Posterior cingulate gyrus (tissue), 11 donors: ENCODE measurements at regions not wholly inside any gene's neighbourhood (a gene's known extent, or its start where the extent isn't known, plus 50 kb on each side); places are given as distances from the start of the nearest gene placed in this dataset.

Source experiments
- DNase-seq, 10 donors: peaks; one replicate each; pipeline versions ENCODE4 v3.0.0 to v3.0.0-alpha.2; 2020 to 2021; ENCODE audit warnings: mixed read lengths in 3 of 10
- intact Hi-C: fragments of 100-400 bp; cut with DNase I; formaldehyde crosslinking; loops from one replicate; pipeline ENCODE4 v1.15.1; 2023

- DNase-seq = no peak
These were observed 344.0 kb upstream of the FAT3 start for GRCh38 chr11:91880660-91881059.

GRCh38 chr11:91876746-91877145, 347.9 kb upstream of the FAT3 start:
- no peak for DNase-seq
- intact Hi-C loops = no loop called here

More at GRCh38 chr11:91880660-91881059, 344.0 kb upstream of the FAT3 start:
- intact Hi-C loops = no loop called here

DNA sequence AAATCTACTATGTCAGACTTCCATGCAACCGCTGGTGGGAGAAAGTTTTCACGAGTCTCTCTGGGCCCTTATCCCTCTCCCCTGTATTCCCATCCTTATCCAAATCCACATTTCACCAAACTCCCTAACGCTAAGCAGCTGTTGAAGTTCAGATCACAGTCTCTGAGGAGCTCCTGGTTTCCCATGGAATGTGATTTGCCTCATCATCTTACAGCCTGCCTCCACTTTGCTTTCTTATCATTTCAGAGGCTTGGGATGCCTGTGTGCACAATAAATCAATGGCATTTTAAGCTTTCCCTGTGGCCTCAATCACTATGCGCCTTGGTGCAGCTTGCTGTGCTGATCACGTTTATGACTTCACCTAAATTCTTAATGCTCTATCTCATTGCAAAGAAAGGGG, 352.4 kb upstream of the FAT3 start:
- no peak for DNase-seq
- intact Hi-C loops = no loop called here

DNA sequence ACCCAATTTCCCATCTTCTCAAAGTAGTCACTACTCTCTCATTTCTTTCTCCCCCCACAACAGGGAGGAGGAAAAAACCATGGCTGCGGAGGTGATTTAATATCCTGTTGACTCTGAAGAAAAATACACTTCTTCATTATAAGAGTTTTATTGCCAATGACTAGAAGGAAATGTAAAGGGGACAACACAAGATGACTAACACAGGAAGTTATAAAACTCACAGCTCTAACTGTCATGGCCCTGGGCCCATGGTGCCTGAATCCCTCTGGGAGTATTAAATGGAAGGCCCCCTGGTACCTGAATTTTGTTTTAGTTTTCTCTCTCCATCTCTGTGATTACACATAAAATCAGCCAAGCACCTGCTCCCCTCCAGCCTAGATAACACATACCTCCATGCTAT, 352.8 kb upstream of the FAT3 start:
- intact Hi-C loops = no loop called here
- no peak for DNase-seq

- no peak for DNase-seq
- intact Hi-C loops = no loop called here
These were observed 353.6 kb upstream of the FAT3 start for GRCh38 chr11:91871048-91871447.

DNA sequence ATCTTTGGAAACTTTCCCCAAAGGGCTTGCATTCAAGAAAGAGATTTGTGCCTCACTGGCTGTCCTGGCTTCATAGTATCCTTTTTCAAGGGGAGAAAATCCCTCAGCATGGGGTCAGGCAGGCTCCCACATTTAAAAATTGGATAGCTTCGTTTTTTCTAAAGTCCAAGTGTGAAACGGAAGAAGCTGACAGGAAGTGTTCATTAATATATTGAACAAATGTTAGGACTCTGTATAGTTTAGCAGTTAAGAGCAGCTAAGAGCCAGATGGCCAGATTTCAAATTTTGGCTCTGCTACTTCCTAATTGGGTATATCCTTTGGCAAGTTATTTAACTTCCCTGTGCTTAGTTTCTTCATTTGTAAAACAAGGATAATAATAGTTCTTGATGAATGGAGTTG, 354.9 kb upstream of the FAT3 start:
- no peak for DNase-seq
- intact Hi-C loops = no loop called here

DNA sequence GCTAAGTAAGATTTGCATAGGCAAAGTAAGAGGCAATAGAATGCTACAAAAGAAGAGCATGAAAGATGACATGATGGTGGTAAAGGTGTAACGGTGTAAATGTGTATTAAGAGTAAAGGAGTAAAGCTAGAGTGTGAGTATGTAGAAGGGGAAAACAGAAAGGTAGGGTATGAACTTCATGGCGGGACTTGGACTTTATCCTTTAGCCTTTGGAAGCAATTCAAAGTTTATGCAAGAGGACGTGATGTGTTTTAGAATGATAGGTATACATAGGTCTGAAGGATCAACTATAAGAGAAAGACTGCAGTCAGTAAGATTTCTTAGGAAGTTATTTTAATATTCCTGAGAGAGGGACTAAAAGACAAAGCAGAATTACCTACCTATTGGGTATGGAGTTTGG, 358.0 kb upstream of the FAT3 start:
- no peak for DNase-seq
- intact Hi-C loops = no loop called here

DNA sequence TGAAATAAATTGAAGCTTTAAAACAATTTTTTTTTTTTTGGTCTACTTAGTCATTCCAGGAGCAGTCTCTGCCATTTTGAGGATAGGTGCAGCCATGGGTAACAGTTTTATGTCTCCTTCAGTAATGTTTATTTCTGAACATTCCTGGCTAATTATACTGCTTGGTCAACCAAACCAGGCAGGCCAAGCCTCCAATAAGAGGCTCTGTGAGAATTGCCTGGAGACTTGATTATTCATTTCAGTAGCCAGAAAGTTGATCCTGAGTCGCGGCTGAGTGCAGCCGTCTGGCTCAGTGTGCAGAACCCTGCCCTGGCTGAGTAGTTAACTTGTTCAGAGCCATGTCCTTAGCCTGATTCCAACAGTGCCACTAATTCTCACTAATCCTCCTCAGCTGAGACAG, 364.0 kb upstream of the FAT3 start:
- no peak for DNase-seq
- intact Hi-C loops = no loop called here

GRCh38 chr11:91859666-91860065, 365.0 kb upstream of the FAT3 start:
- intact Hi-C loops = no loop called here
- DNase-seq = no peak

DNA sequence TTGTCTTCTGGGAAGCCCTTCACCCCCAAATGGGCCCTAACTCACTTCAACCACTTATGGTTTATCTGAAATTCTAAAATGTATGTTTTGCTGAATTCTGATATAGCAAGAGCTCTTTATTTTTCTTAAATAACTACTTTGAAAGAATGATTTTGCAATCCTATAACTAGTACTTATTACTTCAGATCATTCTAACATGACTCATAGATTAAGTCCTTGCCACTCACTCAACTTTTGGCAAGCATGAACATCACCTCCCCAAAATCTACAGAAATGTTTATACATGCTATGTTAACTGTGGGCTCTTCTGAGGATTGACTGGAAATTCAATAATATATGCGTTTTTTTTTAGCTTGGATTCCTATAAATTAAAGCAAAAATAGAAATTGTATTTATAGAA, 367.4 kb upstream of the FAT3 start:
- DNase-seq = no peak
- intact Hi-C loops = no loop called here

DNA sequence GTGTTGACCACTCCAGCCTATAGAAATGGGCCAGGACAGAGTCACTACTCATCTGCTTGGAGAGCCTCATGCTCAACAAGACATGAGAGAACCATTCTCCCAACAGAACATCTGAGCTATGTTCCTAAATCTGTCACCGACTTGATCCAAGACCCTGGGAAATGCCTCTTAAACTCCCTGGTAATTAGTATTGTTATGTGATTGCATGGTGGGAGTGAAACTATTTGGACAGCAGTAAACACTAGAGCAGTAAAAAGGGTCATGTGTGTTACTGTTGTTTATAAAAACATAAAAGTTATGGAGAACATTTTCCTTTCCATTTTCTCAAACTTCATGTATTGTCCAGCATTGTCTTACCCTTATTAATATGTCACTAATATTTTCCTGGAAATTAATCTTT, 369.8 kb upstream of the FAT3 start:
- DNase-seq = no peak
- intact Hi-C loops = no loop called here

- intact Hi-C loops = no loop called here
These were observed 370.4 kb upstream of the FAT3 start for GRCh38 chr11:91854171-91854570.

GRCh38 chr11:91851908-91852307, 372.7 kb upstream of the FAT3 start:
- intact Hi-C loops = no loop called here
- DNase-seq = no peak

More at GRCh38 chr11:91854171-91854570, 370.4 kb upstream of the FAT3 start:
- no peak for DNase-seq

DNA sequence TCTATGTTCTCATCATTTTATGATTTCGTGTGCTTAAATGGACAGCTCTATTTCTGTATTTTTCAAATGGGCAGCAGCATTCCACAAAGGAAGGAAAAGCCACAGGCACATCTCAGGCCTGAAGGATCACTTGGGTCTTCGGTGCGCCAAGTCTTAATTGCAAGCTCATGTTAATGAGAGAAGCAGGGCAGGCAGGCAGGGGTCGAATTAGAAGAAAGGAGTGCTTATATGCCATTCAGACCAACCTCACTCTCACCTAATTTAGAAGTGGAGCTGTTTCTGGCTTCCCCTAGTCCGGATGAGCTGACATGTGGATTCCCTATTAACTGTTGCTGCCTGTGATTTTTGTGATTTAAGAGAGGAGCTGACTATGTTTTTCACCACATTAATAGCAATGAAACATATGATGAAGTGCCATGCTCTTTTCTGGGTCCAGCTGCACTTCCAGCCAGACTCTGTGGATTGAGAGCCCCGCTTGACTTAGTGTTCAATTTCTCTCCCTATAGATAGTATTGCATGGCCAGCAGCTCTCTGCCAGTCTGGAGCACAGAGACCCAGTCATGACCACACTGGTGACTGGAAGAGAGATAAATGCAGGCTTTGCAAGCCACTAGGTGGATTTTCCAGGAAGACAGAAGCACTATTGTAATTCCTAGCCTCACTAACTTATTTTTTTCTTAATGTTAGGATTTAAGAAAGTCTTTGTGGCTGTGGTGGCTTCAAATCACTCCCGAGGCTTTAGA, 373.9 kb upstream of the FAT3 start:
- peak in 1 of 10 donors; percentile 9 for DNase-seq
- intact Hi-C loops = no loop called here

DNA sequence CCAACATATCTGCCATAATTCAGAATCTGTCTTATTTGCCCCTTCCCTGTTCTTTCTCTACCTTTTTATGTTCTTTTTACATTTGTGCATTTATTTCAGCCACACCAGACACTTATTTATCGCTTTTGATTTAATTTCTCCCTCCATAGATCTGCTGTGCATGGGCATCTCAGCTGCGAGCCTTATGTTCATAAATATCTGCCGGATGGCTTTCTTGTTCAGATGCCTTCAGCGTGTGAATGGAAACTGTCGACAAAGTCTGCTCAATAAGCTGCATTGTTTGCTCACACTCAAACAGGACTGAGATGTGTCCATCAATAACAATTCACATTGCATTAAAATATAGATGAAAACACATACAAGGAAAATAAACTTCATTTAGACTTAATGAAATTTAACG, 374.6 kb upstream of the FAT3 start:
- intact Hi-C loops = no loop called here
- DNase-seq = no peak

DNA sequence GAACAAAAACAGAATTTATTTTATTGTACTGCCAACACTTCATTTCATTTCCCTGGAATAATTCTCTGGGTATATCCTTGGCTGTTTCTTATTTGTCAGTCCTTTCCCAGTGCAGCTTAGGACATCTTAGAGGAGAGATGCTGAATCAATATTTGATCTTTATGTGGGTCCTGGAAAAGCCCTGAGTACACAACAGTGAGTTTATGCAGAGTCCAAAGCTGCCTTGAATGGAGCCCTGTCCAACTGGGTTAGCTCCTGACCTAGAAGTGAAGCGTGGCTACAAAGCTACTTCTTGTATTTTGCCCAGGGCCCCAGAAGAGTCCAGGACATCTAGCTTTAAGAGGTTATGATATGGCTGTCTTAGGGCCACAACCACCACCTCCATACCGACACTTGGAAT, 378.0 kb upstream of the FAT3 start:
- DNase-seq = no peak
- intact Hi-C loops = no loop called here

GRCh38 chr11:91846002-91846401, 378.6 kb upstream of the FAT3 start:
- intact Hi-C loops = no loop called here
- no peak for DNase-seq

DNA sequence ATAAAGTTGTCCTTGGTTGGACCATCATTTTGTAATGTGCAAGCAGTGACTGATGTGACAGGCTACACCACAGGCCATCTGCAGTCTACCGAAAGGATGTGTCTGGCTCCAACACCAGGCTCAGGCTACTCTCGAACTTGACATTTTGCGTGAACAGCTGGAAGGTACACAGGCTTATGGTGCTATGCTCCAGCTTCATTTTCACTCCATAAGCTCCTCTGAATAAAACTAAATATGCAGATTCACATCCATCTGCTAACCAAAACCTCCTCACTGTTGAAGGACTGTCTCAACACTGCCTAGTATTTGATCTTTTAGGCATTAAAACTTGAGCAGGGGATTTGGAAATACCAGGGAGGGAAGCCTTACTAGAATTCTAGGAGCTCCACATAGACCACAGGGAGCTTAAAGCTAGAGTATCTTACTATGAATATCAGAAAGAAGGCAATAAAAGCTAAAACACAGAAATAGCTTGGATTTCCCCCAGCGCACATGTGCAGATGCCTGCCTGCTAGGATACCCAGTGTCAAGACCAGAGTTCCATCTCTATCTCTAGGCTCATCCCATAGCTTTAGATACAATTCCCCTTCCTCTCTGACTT, 383.9 kb upstream of the FAT3 start:
- no peak for DNase-seq
- intact Hi-C loops = no loop called here

- DNase-seq = no peak
- intact Hi-C loops = no loop called here
These were observed 386.9 kb upstream of the FAT3 start for GRCh38 chr11:91837411-91838330.

DNA sequence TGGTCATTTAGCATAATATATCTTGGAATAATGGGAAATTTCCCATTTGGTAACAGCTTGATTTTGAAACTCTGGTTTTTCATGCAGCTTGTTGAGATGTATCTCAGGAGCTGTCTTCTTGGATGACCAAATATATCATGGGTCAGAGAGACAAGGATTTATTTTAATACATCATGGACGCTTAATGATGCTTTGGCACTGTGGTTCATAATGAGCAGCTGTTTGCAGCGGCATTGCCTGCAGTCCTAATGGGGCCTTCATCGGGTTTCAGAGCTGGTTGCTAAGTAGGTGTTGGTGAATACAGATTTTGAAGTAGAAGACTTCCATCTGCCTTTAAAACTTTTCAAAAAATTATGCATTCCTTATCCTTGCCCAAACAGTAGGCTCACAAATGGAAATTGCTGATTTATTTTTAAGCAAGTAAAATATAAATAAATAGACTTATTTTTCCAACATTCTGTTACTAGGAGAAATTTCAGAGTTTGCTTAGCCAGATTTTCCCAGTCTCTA, 389.5 kb upstream of the FAT3 start:
- intact Hi-C loops = no loop called here
- no peak for DNase-seq

DNA sequence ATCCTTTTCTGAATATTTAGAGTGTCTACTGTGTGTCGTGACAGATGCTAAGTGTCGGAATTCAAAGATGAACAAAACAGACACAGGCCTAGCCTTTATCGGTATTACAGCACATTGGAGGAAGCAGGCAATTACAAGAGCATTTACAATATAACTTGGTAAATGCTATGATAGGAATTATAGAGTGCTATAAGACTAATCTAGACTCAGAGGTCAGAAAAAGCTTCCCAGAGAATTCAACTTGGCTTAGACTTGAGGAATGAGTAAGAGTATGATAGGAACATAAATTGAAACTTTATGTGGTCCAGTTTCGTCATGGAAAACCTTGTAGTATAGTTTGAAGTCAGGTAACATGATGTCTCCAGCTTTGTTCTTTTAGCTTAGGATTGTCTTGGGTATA, 395.7 kb upstream of the FAT3 start:
- intact Hi-C loops = no loop called here
- no peak for DNase-seq
